Esophagus muscularis mucosa (tissue), 4 donors: ENCODE measurements at regions not wholly inside any gene's neighbourhood (a gene's known extent, or its start where the extent isn't known, plus 50 kb on each side); places are given as distances from the start of the nearest gene placed in this dataset.

Experiments
- DNase-seq: peaks from one replicate; pipeline ENCODE4 v3.0.0-alpha.2; 2017; ENCODE audit errors: extremely low spot score
- H3K27ac ChIP-seq, 4 donors: fragments of 200-600 bp; sonication (generic); replicated peaks in 1 of 4; 1 replicate in 3 of 4; 2 replicates in 1 of 4; pipeline ENCODE4 v1.5.1; 2016 to 2019; ENCODE audit warnings: mild to moderate bottlenecking in 1 of 4
- H3K27me3 ChIP-seq, 4 donors: fragments of 200-600 bp; sonication (generic); one replicate each; pipeline versions ENCODE4 v1.5.1 to v1.6.0; 2016 to 2019
- H3K36me3 ChIP-seq, 4 donors: fragments of 200-600 bp; sonication (generic); one replicate each; pipeline ENCODE4 v1.5.1; 2016 to 2019
- H3K4me1 ChIP-seq, 4 donors: fragments of 200-600 bp; sonication (generic); one replicate each; pipeline ENCODE4 v1.5.1; 2016 to 2019
- H3K4me3 ChIP-seq, 4 donors: fragments of 200-600 bp; sonication (generic); 1 replicate in 2 of 4; 2 replicates in 2 of 4; pipeline ENCODE4 v1.5.1; 2016 to 2019; ENCODE audit warnings: mild to moderate bottlenecking in 4 of 4, moderate library complexity in 1 of 4
- H3K9me3 ChIP-seq, 4 donors: fragments of 200-600 bp; sonication (generic); 1 replicate in 3 of 4; 2 replicates in 1 of 4; pipeline ENCODE4 v1.5.1; 2016 to 2019
- EP300 ChIP-seq: sonication (generic); formaldehyde crosslinking; IDR thresholded peaks from one replicate; pipeline ENCODE4 v1.6.1; 2017; ENCODE audit warnings: antibody characterized with exemption
- POLR2A ChIP-seq: fragments of 450-650 bp; IDR thresholded peaks from one replicate; pipeline ENCODE4 v1.6.1; 2017; ENCODE audit warnings: antibody characterized with exemption, moderate library complexity, mild to moderate bottlenecking, low read depth
- POLR2AphosphoS5 ChIP-seq, 2 donors: sonication (generic); formaldehyde crosslinking; IDR thresholded peaks; one replicate each; pipeline ENCODE4 v1.6.1; 2017; ENCODE audit warnings: antibody characterized with exemption in 2 of 2
- WGBS: methylation state at CpG from one replicate; pipeline ENCODE4 v1.1.5; 2018; 5-methylcytosine and 5-hydroxymethylcytosine counted together
- intact Hi-C: fragments of 100-400 bp; cut with DNase I; formaldehyde crosslinking; loops from one replicate; pipeline ENCODE4 v1.15.1; 2023
- TF ChIP-seq, protein P1 (sequence below), 3 experiments: fragments of 200-600 bp in 2 of 3; fragments of 450-650 bp in 1 of 3; sonication (generic) in 2 of 3; IDR thresholded peaks; one replicate each; pipeline ENCODE4 v1.5.1; 2017 to 2019; ENCODE audit warnings: antibody characterized with exemption in 3 of 3, mild to moderate bottlenecking in 2 of 3, moderate library complexity in 1 of 3

DNA sequence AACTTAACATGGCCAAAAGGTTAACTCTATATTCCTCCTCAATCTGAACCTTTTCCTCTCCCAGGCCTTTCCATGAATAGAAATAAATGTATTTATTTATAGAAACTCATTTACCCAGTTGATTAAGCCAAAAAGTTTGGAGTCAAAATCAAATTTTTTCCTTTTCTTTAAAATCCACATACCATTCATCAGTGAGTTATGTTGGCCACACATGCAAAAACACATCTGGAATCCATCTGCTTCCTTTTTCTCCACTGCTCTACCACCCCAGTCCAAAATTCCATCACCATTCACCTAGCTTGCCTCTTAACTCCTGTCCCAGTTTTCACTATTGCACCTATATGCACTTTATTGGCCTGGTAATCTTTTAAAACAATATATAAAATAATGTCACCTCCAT, 62.4 kb upstream of the TMEM200A start:
- TF ChIP-seq POLR2AphosphoS5 (IDR thresholded peaks at IDR 0.05) (no peak), EP300 (no peak), POLR2A (no peak)
- TF ChIP-seq, protein P1, sequence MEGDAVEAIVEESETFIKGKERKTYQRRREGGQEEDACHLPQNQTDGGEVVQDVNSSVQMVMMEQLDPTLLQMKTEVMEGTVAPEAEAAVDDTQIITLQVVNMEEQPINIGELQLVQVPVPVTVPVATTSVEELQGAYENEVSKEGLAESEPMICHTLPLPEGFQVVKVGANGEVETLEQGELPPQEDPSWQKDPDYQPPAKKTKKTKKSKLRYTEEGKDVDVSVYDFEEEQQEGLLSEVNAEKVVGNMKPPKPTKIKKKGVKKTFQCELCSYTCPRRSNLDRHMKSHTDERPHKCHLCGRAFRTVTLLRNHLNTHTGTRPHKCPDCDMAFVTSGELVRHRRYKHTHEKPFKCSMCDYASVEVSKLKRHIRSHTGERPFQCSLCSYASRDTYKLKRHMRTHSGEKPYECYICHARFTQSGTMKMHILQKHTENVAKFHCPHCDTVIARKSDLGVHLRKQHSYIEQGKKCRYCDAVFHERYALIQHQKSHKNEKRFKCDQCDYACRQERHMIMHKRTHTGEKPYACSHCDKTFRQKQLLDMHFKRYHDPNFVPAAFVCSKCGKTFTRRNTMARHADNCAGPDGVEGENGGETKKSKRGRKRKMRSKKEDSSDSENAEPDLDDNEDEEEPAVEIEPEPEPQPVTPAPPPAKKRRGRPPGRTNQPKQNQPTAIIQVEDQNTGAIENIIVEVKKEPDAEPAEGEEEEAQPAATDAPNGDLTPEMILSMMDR (IDR thresholded peaks at IDR 0.05) = no peak
- no peaks in the 10 kb centered on the region for H3K36me3 ChIP-seq
- DNase-seq = no peak

DNA sequence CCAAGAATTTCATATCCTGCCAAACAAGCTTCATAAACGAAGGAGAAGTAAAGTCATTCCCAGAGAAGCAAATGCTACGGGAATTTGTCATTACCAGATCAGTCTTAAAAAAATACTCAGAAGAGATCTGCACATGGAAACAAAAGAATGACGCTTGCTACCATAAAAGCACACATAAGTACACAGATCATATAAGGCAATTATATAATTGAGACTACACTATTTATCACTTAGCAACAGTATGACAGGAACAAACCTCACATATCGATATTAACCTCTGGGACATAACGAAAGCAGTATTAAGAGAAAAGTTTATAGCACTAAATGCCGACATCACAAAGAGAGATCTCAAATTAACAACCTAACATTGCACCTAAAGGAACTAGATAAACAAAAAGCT, 67.6 kb upstream of the TMEM200A start:
- no peak overlapping the region for H3K27ac ChIP-seq
- no peaks in the 10 kb centered on the region for H3K27me3 ChIP-seq
- intact Hi-C loops = no loop called here
- peaks cover 0 to 4% (median 0%) of the 10 kb centered on the region in 4 donors for H3K9me3 ChIP-seq
- no peak overlapping the region for H3K4me3 ChIP-seq
- H3K36me3 ChIP-seq = no peaks in the 10 kb centered on the region
- TF ChIP-seq POLR2AphosphoS5 (IDR thresholded peaks at IDR 0.05) (no peak), EP300 (no peak), POLR2A (no peak)
- TF ChIP-seq, protein P1 (IDR thresholded peaks at IDR 0.05) = no peak
- 86% methylated on average over 6 of the region's 6 CpGs for WGBS
- no peaks in the 10 kb centered on the region for H3K4me1 ChIP-seq
- DNase-seq = no peak

More for the DNA sequence above, 62.4 kb upstream of the TMEM200A start:
- H3K4me1 ChIP-seq = no peaks in the 10 kb centered on the region
- intact Hi-C loops = no loop called here
- no peaks in the 10 kb centered on the region for H3K27me3 ChIP-seq
- H3K27ac ChIP-seq = no peak overlapping the region
- no peaks in the 10 kb centered on the region for H3K9me3 ChIP-seq
- H3K4me3 ChIP-seq = no peak overlapping the region

DNA sequence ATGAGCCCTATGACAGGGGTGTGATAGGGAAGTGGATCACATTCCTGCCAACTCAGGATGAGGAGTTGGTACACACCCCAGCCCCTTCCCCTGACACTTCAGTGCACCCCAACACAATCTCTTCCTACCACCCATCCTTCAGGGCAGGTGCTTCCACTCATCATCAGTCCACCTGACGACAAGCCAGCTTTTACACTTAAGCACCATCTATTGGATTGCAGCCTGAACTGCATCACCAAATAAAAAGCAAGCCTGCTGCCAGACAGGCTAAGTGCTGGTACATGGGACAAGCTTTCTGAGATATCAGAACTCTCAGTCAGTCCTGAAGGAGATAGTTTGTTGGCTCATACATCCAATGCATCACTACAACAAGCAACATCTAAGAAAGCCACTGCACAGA, 69.0 kb upstream of the TMEM200A start:
- no peak overlapping the region for H3K27ac ChIP-seq
- H3K4me3 ChIP-seq = no peak overlapping the region
- 52% methylated on average over 1 of the region's 1 CpG for WGBS
- TF ChIP-seq, protein P1 (IDR thresholded peaks at IDR 0.05) = no peak
- no peak for TF ChIP-seq EP300
- TF ChIP-seq POLR2AphosphoS5 (IDR thresholded peaks at IDR 0.05) = no peak
- TF ChIP-seq POLR2A = no peak
- H3K27me3 ChIP-seq = no peaks in the 10 kb centered on the region
- H3K4me1 ChIP-seq = no peaks in the 10 kb centered on the region
- intact Hi-C loops = no loop called here
- no peaks in the 10 kb centered on the region for H3K36me3 ChIP-seq
- DNase-seq = no peak
- peaks cover 0 to 4% (median 0%) of the 10 kb centered on the region in 4 donors for H3K9me3 ChIP-seq

DNA sequence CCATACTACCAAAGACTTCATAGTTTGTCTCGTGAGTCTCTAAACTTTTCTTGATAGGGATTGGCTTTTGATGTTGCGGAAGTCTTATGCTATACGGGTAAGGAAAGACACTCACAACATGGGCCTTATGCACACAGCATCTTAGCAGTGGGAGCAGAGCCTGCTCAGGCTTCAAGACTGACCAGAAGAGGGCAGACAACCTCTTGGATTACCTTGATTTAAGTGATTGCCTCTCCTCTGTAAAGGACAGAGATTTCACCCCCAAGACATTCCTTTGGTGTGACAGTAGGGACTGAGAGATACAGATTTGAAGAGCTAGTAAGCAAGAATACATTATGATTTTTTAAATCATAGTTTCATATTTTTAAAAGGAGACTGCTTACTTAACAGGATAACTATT, 71.0 kb upstream of the SAMD3 start:
- no peak overlapping the region for H3K27ac ChIP-seq
- 72% methylated on average over 3 of the region's 3 CpGs for WGBS

DNA sequence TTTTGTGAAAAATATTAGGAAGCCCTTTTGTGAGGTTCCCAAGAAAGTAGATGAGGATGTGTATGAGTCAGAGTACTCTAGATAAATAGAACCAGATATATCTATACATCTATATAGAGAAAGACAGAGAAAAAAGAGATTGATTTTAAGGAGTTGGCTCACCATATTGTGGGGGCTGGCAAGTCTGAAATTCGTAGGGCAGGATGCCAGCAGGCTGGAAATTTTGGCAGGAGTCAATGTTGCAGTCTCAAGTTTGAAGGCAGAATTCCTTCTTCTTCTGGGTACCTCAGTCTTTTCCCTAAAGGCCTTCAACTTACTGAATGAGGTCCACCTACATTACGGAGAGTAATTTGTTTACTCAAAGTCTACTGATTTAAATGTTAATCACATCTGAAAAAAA, 65.3 kb upstream of the SAMD3 start:
- Histone ChIP-seq H3K9me3 (no peaks in the 10 kb centered on the region), H3K27ac (no peak overlapping the region), H3K27me3 (no peaks in the 10 kb centered on the region), H3K4me3 (no peak overlapping the region), H3K36me3 (no peaks in the 10 kb centered on the region), H3K4me1 (no peaks in the 10 kb centered on the region)
- no peak for DNase-seq
- TF ChIP-seq POLR2A (no peak), EP300 (no peak), POLR2AphosphoS5 (IDR thresholded peaks at IDR 0.05) (no peak)
- TF ChIP-seq, protein P1 (IDR thresholded peaks at IDR 0.05) = no peak
- 11% methylated on average over 2 of the region's 2 CpGs for WGBS
- intact Hi-C loops = no loop called here

More for the DNA sequence above, 71.0 kb upstream of the SAMD3 start:
- no peaks in the 10 kb centered on the region for H3K36me3 ChIP-seq
- TF ChIP-seq POLR2AphosphoS5 (IDR thresholded peaks at IDR 0.05) (no peak), POLR2A (no peak), EP300 (no peak)
- TF ChIP-seq, protein P1 (IDR thresholded peaks at IDR 0.05) = no peak
- H3K4me3 ChIP-seq = no peak overlapping the region
- no peaks in the 10 kb centered on the region for H3K4me1 ChIP-seq
- peaks cover 0 to 4% (median 0%) of the 10 kb centered on the region in 4 donors for H3K9me3 ChIP-seq
- no peak for DNase-seq
- H3K27me3 ChIP-seq = no peaks in the 10 kb centered on the region
- intact Hi-C loops = no loop called here
